Neural cell (in vitro differentiated cells): ENCODE measurements at regions not wholly inside any gene's neighbourhood (a gene's known extent, or its start where the extent isn't known, plus 50 kb on each side); places are given as distances from the start of the nearest gene placed in this dataset.
A peak's percentile ranks its signal among the peaks of the same experiment; 100 is the strongest.

Source experiments
- CTCF ChIP-seq: fragments of 450-650 bp; IDR thresholded peaks from 2 replicates; pipeline ENCODE4 v1.5.1; 2014; ENCODE audit warnings: antibody characterized with exemption, mild to moderate bottlenecking, moderate library complexity; ENCODE audit not compliant: poor library complexity, severe bottlenecking
- EP300 ChIP-seq: fragments of 450-650 bp; conservative IDR thresholded peaks from 2 replicates; pipeline ENCODE4 v1.6.1; 2014; ENCODE audit warnings: antibody characterized with exemption, mild to moderate bottlenecking, moderate library complexity; ENCODE audit not compliant: poor library complexity, severe bottlenecking
- EZH2 ChIP-seq: fragments of 200-600, 300-800 bp; shearing (Covaris generic), sonication (generic); IDR thresholded peaks from 2 replicates; pipeline ENCODE4 v1.6.1; 2014; ENCODE audit warnings: antibody characterized with exemption, low read length, borderline replicate concordance, mild to moderate bottlenecking; ENCODE audit not compliant: insufficient read depth, poor library complexity, severe bottlenecking
- POLR2AphosphoS5 ChIP-seq: IDR thresholded peaks from 2 replicates; pipeline ENCODE4 v1.6.1; 2012
- RAD21 ChIP-seq: fragments of 450-650 bp; conservative IDR thresholded peaks from 2 replicates; pipeline ENCODE4 v1.6.1; 2014; ENCODE audit warnings: antibody characterized with exemption, mild to moderate bottlenecking, moderate library complexity
- REST ChIP-seq: IDR thresholded peaks from 2 replicates; pipeline ENCODE4 v1.6.1; 2012; ENCODE audit warnings: borderline replicate concordance
- TAF1 ChIP-seq: IDR thresholded peaks from 2 replicates; pipeline ENCODE4 v1.6.1; 2012; ENCODE audit warnings: low read depth

- no peak for TF ChIP-seq RAD21
- no peak for TF ChIP-seq CTCF
- no peak for TF ChIP-seq POLR2AphosphoS5
- TF ChIP-seq EP300 = no peak
- TF ChIP-seq REST = peak; percentile 46
- no peak for TF ChIP-seq EZH2
- TF ChIP-seq TAF1 = no peak
Observed at GRCh38 chr9:2459756-2460155, 161.8 kb upstream of the VLDLR start.
